ENCODE measurements at regions not wholly inside any gene's neighbourhood (a gene's known extent, or its start where the extent isn't known, plus 50 kb on each side); places are given as distances from the start of the nearest gene placed in this dataset.

GRCh38 chr5:58057324-58057723, 402.6 kb downstream of the PLK2 start:
- no peak for DNase-seq

- DNase-seq, result no peak
Measured at GRCh38 chr5:58056546-58056945, 403.3 kb downstream of the PLK2 start.

GRCh38 chr5:58054018-58054417, 405.9 kb downstream of the PLK2 start:
- DNase-seq, result no peak

- no peak for DNase-seq
Measured at GRCh38 chr5:58048954-58049353, 410.9 kb downstream of the PLK2 start.

- DNase-seq, result no peak
Measured at GRCh38 chr5:58048185-58048925, 411.5 kb downstream of the PLK2 start.

- no peak for DNase-seq
Measured at GRCh38 chr5:58046371-58046770, 413.5 kb downstream of the PLK2 start.

- DNase-seq, result no peak
Measured at GRCh38 chr5:58044166-58044565, 415.7 kb downstream of the PLK2 start.

GRCh38 chr5:58043032-58043945, 416.6 kb downstream of the PLK2 start:
- DNase-seq, result no peak

- no peak for DNase-seq
Measured at GRCh38 chr5:58041884-58042283, 418.0 kb downstream of the PLK2 start.

- DNase-seq, result no peak
Measured at GRCh38 chr5:58040846-58041245, 419.0 kb downstream of the PLK2 start.

- DNase-seq, result no peak
Measured at GRCh38 chr5:58040044-58040443, 419.8 kb downstream of the PLK2 start.

- no peak for DNase-seq
Measured at GRCh38 chr5:58037899-58038298, 422.0 kb downstream of the PLK2 start.

- DNase-seq, result no peak
Measured at GRCh38 chr5:58025809-58026208, 434.1 kb downstream of the PLK2 start.

- no peak for DNase-seq
Measured at GRCh38 chr5:58024151-58024550, 435.7 kb downstream of the PLK2 start.

- DNase-seq, result no peak
Measured at GRCh38 chr5:58022055-58022454, 437.8 kb downstream of the PLK2 start.

- DNase-seq, result no peak
Measured at GRCh38 chr5:58021466-58021865, 438.4 kb downstream of the PLK2 start.

- DNase-seq, result no peak
Measured at GRCh38 chr5:58019614-58020013, 440.3 kb downstream of the PLK2 start.

GRCh38 chr5:58018016-58018415, 441.9 kb downstream of the PLK2 start:
- DNase-seq, result no peak

- DNase-seq, result no peak
Measured at GRCh38 chr5:58016877-58017276, 443.0 kb downstream of the PLK2 start.

- no peak for DNase-seq
Measured at GRCh38 chr5:58016358-58016757, 443.5 kb downstream of the PLK2 start.

- DNase-seq, result no peak
Measured at GRCh38 chr5:58015175-58015574, 444.7 kb downstream of the PLK2 start.

GRCh38 chr5:58013542-58014258, 446.2 kb downstream of the PLK2 start:
- DNase-seq, result no peak

GRCh38 chr5:58012801-58013315, 447.0 kb downstream of the PLK2 start:
- no peak for DNase-seq
